ENCODE measurements at regions not wholly inside any gene's neighbourhood (a gene's known extent, or its start where the extent isn't known, plus 50 kb on each side); places are given as distances from the start of the nearest gene placed in this dataset.

DNA sequence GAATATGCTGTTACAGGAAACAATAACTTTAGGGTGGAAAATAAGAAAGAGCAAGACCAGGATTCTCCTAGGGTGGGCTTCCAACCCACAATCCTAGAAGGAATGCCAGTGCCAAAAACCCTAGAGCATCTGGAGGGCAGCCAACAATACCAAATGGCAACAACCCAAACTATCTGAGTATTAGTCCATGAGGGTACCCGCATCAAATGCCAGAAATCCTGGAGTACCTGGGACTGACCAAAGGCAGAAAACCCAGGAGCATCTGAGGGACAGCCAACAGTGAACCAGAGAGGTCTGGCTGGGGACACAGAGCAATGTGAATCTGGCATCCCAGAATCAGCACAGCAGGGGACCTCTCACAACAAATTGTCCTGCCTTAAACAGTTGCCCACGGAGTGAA lies 126.3 kb downstream of the SCG2 start:
- Histone ChIP-seq H3K9me3 (ENCODE audit: control insufficient read depth, low read length) (no peaks in the 10 kb centered on the region), H3K4me3 (ENCODE audit: low read length) (no peak overlapping the region), H3K27me3 (ENCODE audit: control insufficient read depth, insufficient read depth, low read length, poor library complexity, severe bottlenecking) (no peaks in the 10 kb centered on the region), H3K36me3 (ENCODE audit: control insufficient read depth, insufficient read depth, low read length) (no peaks in the 10 kb centered on the region), H3K27ac (ENCODE audit: low read depth, low read length) (no peak overlapping the region), H3K4me1 (ENCODE audit: control insufficient read depth, insufficient read depth, low read length) (peaks cover 5% of the 10 kb centered on the region), H3K9ac (ENCODE audit: extremely low read depth, low read length, poor library complexity, severe bottlenecking) (no peak overlapping the region)
- TF ChIP-seq, protein P1, sequence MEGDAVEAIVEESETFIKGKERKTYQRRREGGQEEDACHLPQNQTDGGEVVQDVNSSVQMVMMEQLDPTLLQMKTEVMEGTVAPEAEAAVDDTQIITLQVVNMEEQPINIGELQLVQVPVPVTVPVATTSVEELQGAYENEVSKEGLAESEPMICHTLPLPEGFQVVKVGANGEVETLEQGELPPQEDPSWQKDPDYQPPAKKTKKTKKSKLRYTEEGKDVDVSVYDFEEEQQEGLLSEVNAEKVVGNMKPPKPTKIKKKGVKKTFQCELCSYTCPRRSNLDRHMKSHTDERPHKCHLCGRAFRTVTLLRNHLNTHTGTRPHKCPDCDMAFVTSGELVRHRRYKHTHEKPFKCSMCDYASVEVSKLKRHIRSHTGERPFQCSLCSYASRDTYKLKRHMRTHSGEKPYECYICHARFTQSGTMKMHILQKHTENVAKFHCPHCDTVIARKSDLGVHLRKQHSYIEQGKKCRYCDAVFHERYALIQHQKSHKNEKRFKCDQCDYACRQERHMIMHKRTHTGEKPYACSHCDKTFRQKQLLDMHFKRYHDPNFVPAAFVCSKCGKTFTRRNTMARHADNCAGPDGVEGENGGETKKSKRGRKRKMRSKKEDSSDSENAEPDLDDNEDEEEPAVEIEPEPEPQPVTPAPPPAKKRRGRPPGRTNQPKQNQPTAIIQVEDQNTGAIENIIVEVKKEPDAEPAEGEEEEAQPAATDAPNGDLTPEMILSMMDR (conservative IDR thresholded peaks at IDR 0.05) = no peak
- DNase-seq = no peak
- WGBS, 2 experiments (ENCODE audit: insufficient coverage in 1 of 2, insufficient read length in 1 of 2) = 95 to 100% methylated on average over 1 of the region's 2 CpGs
- H3K4me3 Mint-ChIP-seq = no peak overlapping the region
- H3K4me1 Mint-ChIP-seq = peaks cover 10% of the 10 kb centered on the region
- H3K36me3 Mint-ChIP-seq (ENCODE audit: low read depth) = no peaks in the 10 kb centered on the region
- peaks cover 2% of the 10 kb centered on the region for H3K9me3 Mint-ChIP-seq
- H3K27ac Mint-ChIP-seq = no peak overlapping the region
- H3K27me3 Mint-ChIP-seq (ENCODE audit: insufficient read depth) = peaks cover 65% of the 10 kb centered on the region

DNA sequence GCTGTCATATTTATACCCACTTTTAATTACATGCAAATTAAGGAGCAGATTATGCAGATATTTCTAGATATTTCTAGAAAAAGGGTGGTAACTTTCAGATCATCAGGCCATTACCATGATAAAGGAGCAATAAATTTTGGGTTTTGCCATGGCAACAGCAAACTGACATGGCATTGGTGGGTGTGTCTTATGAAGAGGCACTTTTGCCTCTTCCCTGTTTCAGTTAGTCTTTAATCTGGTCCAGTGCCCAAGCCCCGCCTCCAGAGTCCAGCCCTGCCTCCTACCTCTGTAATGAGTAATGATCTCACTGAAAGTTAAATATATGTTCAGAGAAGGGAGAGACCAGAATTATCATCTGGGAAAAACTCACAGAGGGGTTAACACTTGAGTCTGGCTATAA lies 124.8 kb downstream of the SCG2 start:
- 83% methylated on average over 1 of the region's 1 CpG; no CpG with 5 or more reads in 1 of the 2 experiments for WGBS, 2 experiments (ENCODE audit: insufficient coverage in 1 of 2, insufficient read length in 1 of 2)
- Histone ChIP-seq H3K4me1 (ENCODE audit: control insufficient read depth, insufficient read depth, low read length) (peaks cover 5% of the 10 kb centered on the region), H3K27ac (ENCODE audit: low read depth, low read length) (no peak overlapping the region), H3K4me3 (ENCODE audit: low read length) (no peak overlapping the region), H3K9me3 (ENCODE audit: control insufficient read depth, low read length) (no peaks in the 10 kb centered on the region), H3K36me3 (ENCODE audit: control insufficient read depth, insufficient read depth, low read length) (no peaks in the 10 kb centered on the region), H3K9ac (ENCODE audit: extremely low read depth, low read length, poor library complexity, severe bottlenecking) (no peak overlapping the region), H3K27me3 (ENCODE audit: control insufficient read depth, insufficient read depth, low read length, poor library complexity, severe bottlenecking) (no peaks in the 10 kb centered on the region)
- no peak for DNase-seq
- Mint-ChIP-seq H3K36me3 (ENCODE audit: low read depth) (no peaks in the 10 kb centered on the region), H3K4me3 (no peak overlapping the region), H3K27me3 (ENCODE audit: insufficient read depth) (peaks cover 63% of the 10 kb centered on the region), H3K4me1 (peaks cover 10% of the 10 kb centered on the region), H3K9me3 (peaks cover 2% of the 10 kb centered on the region), H3K27ac (no peak overlapping the region)
- TF ChIP-seq, protein P1 (conservative IDR thresholded peaks at IDR 0.05) = no peak

DNA sequence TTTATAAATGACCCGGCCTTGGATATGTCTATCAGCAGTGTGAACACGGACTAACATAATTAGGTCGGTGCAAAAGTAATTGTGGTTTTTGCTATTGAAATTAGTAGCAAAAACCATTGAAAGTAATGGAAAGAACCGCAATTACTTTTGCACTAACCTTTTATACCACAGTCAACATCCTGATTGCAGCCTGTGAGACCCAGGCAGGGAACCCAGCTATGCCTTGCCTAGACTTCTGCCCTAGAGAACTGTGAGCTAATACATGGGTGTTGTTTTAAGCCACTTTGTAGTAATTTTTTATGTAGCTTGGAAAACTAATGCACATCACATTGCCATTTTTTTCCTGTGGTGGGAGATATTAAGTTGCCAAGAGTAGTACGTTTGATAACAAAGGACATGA lies 120.7 kb downstream of the SCG2 start:
- WGBS, 2 experiments (ENCODE audit: insufficient coverage in 1 of 2, insufficient read length in 1 of 2) = 67 to 92% methylated on average over 1 to 5 of the region's 5 CpGs
- Histone ChIP-seq H3K4me3 (ENCODE audit: low read length) (no peak overlapping the region), H3K27ac (ENCODE audit: low read depth, low read length) (no peak overlapping the region), H3K9ac (ENCODE audit: extremely low read depth, low read length, poor library complexity, severe bottlenecking) (no peak overlapping the region), H3K9me3 (ENCODE audit: control insufficient read depth, low read length) (no peaks in the 10 kb centered on the region), H3K27me3 (ENCODE audit: control insufficient read depth, insufficient read depth, low read length, poor library complexity, severe bottlenecking) (no peaks in the 10 kb centered on the region), H3K4me1 (ENCODE audit: control insufficient read depth, insufficient read depth, low read length) (no peaks in the 10 kb centered on the region), H3K36me3 (ENCODE audit: control insufficient read depth, insufficient read depth, low read length) (no peaks in the 10 kb centered on the region)
- Mint-ChIP-seq H3K4me1 (no peaks in the 10 kb centered on the region), H3K9me3 (peaks cover 2% of the 10 kb centered on the region), H3K27me3 (ENCODE audit: insufficient read depth) (peaks cover 48% of the 10 kb centered on the region), H3K27ac (no peak overlapping the region), H3K4me3 (no peak overlapping the region), H3K36me3 (ENCODE audit: low read depth) (no peaks in the 10 kb centered on the region)
- TF ChIP-seq, protein P1 (conservative IDR thresholded peaks at IDR 0.05) = no peak
- no peak for DNase-seq
